ENCODE measurements at regions not wholly inside any gene's neighbourhood (a gene's known extent, or its start where the extent isn't known, plus 50 kb on each side); places are given as distances from the start of the nearest gene placed in this dataset.

- no peak for DNase-seq
Measured at GRCh38 chr7:25361863-25362262, 133.6 kb upstream of the NPVF start.

GRCh38 chr7:25368599-25369201 is 140.4 kb upstream of the NPVF start:
- DNase-seq: no peak

- no peak for DNase-seq
Measured at GRCh38 chr7:25369786-25370185, 141.5 kb upstream of the NPVF start.

- no peak for DNase-seq
Measured at GRCh38 chr7:25371972-25372371, 143.7 kb upstream of the NPVF start.

GRCh38 chr7:25375805-25376600 is 147.7 kb upstream of the NPVF start:
- no peak for DNase-seq

GRCh38 chr7:25379351-25380300 is 151.3 kb upstream of the NPVF start:
- DNase-seq: no peak

- no peak for DNase-seq
Measured at GRCh38 chr7:25381818-25382589, 153.7 kb upstream of the NPVF start.

GRCh38 chr7:25382869-25383268 is 154.6 kb upstream of the NPVF start:
- DNase-seq: no peak

GRCh38 chr7:25383402-25383801 is 155.1 kb upstream of the NPVF start:
- no peak for DNase-seq

- no peak for DNase-seq
Measured at GRCh38 chr7:25384788-25385505, 156.7 kb upstream of the NPVF start.

- no peak for DNase-seq
Measured at GRCh38 chr7:25385506-25386136, 157.3 kb upstream of the NPVF start.

GRCh38 chr7:25386311-25386744 is 158.0 kb upstream of the NPVF start:
- DNase-seq: no peak

GRCh38 chr7:25388681-25389080 is 160.4 kb upstream of the NPVF start:
- no peak for DNase-seq

GRCh38 chr7:25389489-25390106 is 161.3 kb upstream of the NPVF start:
- DNase-seq: peak in 1 of 2 donors; percentile 14

- no peak for DNase-seq
Measured at GRCh38 chr7:25391295-25391861, 163.1 kb upstream of the NPVF start.

- no peak for DNase-seq
Measured at GRCh38 chr7:25391961-25392587, 163.8 kb upstream of the NPVF start.

GRCh38 chr7:25392588-25393338 is 164.5 kb upstream of the NPVF start:
- DNase-seq: no peak

GRCh38 chr7:25395976-25396375 is 167.7 kb upstream of the NPVF start:
- DNase-seq: no peak

- no peak for DNase-seq
Measured at GRCh38 chr7:25396668-25397067, 168.4 kb upstream of the NPVF start.

All from CD4-positive, alpha-beta T cell treated with Interleukin-4 for 1 hour (primary cell).